Pons (tissue), 1 donor: ENCODE measurements at regions not wholly inside any gene's neighbourhood (a gene's known extent, or its start where the extent isn't known, plus 50 kb on each side); places are given as distances from the start of the nearest gene placed in this dataset.

Source experiments
- DNase-seq: peaks from one replicate; pipeline ENCODE4 v3.0.0-alpha.2; 2016; ENCODE audit warnings: low spot score

DNA sequence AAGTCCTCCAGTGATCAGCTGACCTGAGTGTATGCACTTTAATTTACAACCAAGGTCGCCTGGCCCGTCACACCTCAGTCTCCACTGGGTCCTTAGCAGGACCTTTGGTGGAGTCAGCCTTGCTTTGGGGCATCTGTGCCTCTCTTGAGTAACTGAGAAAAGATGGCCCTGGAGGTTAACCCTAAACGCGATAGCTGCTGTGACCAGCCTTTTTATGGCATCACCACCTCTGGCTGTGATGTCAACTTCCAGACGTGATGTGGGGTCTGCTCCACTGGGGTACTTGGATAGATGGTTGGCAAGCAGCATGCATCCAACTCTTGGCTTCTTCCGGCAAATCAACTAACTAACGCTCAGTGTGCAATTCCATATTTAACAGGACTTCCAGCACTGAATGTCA lies 122.8 kb upstream of the RTL1 start:
- no peak for DNase-seq

DNA sequence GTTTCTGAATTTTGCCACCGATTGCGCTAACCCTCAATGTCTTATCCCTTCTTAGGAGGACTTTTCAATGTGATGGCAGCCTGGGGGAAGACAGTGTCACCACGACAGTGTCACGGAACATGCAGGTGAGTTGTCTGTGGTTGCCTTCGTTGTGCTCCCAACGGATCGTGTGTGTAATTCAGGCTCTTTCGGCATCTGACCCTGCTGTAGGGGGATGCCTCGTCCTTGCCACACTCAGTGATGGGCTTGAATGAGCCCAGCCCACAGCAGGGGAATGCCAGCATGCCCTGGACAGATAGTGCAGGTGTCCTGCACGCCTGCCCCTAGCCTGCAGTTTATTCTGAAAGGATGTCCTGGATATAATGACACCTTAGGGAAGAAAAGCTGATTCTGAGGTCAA lies 123.8 kb upstream of the RTL1 start:
- DNase-seq, result no peak

DNA sequence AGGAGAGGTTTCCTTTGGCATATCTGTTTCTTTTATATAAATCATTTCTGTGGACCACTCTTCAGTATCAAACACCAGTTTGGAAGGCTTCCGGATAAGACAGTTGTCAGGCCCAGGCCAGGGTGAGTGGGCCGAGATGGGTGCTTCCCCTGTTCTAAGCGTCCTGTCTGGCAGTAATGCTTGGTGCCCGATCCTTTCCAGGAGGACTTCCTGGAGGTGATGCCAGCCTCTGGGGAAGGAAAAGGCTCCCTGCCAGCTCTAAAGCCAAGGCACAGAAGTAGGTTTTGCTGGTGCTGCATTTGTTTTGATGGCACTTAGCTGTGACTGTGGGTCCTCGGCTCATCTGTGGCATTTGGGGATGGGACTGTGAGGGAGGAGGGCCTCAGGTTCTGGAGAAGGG lies 124.4 kb upstream of the RTL1 start:
- DNase-seq, result no peak

DNA sequence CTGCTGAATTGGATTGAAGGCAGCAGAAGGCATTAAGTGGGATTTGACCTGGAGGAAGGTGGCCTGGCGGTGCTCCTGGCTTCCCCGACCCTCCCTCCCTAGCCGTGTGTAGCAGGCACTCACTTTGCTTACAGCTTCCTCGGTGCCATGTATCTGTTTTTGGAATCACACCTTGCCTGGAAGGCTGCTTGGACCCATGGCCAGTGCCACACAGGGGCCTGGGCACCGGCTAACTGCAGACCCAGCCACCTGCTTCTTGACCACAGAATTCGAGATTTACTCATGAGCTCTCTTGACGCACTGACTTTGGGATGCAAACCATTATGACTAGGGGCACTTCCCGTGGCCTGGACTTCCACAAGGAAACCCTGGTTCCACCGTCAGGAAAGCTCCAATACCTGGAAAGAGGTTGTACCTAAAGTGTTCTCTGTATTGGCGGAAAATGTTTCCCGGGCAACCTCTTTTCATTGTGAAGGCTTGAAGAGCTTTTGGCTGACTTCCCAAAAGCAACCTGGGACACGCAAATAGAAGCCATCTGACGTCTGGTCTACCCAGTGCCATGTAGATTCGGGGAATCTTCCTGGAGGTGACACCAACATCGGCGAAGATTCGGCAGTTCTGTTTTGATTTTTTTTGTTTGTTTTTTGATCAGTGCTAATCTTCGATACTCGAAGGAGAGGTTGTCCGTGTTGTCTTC lies 125.6 kb upstream of the RTL1 start:
- no peak for DNase-seq

GRCh38 chr14:101029668-101030290 lies 126.3 kb upstream of the RTL1 start:
- no peak for DNase-seq

GRCh38 chr14:101030586-101030985 lies 127.1 kb upstream of the RTL1 start:
- no peak for DNase-seq

- DNase-seq, result no peak
These were observed 127.7 kb upstream of the RTL1 start for GRCh38 chr14:101031186-101031585.

DNA sequence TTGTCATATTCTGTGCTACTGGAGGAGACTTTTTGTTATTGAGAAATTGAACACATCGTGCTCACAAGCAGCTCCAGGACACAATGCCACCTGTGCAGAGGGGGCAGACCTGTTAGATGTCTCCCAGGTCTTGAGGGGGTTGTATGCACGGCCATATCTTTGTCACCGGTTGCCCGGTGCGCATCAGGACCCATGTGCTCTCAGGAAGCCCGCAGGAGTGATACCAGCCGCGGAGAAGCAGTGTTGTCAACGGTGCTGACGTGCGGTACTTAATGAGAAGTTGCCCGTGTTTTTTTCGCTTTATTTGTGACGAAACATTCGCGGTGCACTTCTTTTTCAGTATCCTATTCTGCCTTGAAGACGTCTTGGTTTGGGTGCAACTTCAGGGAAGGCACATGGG lies 128.2 kb upstream of the RTL1 start:
- no peak for DNase-seq

DNA sequence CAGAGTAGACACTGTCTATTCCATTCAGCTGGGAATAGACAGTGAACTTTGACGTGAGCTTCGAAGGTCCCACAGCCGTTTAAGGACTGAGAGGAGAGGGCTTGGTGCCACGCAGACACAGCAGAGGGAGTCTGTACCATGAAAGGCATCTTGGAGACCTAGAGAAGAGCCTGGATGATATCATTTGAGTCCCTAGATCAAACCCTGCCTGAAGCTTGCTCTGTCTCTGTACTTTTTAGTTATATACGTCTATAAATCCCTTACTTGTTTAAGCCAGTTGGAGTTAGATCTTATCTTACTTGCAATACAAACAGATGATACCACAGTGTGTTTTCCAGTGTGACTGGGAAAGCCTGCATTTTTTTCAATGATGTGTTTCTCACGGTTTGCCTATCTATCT lies 128.9 kb upstream of the RTL1 start:
- DNase-seq, result no peak

DNA sequence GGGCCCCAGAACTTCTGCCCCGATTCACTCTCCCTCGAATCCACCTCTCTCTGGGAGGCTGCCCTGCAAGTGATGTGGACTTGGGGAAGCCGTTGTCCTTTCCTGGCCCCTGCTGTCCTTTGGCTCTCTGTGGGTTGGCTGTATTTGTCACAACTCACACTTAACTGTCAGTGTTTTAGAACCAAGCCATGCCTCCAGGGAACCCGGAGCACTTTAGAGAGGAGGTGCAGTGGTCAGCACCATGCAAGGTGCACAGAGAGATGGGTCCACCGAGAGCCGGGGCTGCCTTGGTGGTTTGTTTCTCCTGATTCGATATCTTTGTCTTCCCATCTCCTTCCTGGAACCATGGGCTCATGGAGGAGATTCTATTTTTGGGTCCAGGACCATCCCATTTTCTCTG lies 129.5 kb upstream of the RTL1 start:
- DNase-seq, result no peak

DNA sequence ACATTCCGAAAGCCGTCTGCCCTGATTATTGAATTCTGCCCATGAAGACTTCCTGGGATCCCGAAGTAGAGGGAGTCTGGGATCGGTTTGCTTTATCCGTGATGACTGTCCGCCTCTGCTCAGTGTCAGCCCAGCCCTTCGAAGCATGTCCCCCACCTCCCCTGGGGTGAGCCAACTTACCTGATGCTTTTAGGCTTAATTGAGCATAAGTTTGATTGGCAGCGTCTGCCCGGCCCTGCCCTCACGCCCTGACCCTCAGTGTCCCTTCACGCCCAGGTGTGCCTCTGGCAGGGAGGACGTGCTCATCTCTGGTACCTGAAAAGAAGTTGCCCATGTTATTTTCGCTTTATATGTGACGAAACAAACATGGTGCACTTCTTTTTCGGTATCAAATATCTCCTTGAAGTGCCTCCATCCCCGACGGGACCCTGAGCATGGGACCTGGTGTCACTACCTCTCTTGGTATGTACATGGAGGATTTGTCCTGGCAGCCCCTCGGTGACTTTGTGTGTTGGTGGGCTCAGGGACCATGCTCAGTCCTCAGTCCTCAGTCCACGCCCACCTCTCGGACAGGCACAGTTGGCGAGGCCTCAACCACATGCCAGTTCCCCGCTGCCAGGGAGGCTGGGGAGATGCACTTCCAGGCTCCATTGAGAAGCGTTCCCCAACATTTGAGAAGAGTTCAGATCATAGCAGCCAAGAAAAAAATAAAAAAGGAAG lies 130.1 kb upstream of the RTL1 start:
- no peak for DNase-seq

GRCh38 chr14:101034986-101035385 lies 131.5 kb upstream of the RTL1 start:
- DNase-seq, result no peak

DNA sequence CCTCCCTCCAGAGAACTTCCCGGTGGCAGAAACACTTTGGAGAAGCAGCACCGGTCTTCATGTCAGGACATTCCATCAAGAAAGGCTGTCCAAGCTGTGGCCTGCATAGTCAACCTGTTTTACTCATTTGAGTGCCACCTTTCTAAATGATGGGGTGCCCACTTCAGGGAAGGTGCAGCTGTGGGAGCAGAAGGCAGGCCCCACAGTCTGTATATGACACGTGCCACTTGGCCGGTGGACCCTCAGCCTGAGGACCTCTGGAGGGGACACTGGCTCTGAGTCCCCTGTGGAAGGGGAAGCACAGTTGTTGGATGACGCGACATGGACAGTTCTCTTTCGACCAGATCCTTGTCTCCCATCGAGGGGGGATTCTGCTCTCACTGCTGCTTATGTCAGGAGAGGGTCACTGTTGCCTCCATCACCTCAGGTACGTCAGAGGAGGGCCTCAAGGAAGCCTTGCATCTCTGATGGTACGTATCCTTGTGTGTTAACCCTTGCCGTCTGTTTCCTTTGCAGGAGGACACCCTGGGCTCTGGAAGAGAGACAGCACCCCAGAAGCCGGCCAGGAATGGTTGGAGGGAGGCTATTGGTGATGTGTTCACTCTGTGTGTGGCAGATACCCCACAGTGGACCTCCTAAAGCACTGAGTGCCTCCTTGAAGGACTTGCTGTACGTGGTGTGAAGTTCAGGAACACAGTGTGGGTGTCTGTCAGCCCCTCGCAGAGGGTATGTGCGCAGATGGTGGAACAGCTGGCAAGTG lies 132.1 kb upstream of the RTL1 start:
- no peak for DNase-seq

DNA sequence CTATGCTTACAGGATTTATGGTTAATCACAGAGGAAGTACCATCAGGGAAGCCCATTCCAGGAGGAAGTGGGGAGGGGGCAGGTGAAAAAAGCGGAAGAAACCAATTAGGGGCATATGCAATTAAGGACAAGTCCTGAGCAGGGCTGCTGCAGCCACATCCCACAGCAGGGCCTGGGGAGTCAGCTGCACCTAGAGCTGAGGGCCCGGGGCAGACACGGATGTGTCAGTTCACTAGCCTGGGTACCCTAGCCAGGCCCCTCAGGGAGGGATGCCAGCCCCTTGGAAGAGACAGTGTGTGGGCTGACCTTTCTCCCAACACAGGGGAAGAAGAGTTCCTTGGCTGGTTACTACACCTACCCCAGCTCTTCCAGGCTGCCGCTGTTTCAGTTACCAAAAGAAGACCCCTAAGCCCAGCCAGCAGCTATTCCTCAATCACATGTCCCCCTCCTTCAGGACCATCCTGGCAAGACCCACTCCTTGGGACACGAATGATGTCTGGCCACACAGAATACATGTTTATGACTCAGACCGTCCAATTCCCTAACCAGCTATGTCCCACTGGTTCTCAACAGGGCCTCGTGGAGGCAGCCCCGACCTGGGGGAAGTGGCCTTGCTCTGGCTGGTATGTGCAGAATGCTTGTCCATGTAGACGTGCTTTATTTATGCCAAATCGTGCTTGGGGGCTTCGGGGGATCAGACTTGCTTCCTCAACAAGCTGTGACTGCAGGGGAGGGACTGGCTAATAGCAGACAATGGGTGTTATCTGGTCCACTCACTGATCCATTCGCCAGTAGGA lies 133.7 kb upstream of the RTL1 start:
- DNase-seq, result no peak

DNA sequence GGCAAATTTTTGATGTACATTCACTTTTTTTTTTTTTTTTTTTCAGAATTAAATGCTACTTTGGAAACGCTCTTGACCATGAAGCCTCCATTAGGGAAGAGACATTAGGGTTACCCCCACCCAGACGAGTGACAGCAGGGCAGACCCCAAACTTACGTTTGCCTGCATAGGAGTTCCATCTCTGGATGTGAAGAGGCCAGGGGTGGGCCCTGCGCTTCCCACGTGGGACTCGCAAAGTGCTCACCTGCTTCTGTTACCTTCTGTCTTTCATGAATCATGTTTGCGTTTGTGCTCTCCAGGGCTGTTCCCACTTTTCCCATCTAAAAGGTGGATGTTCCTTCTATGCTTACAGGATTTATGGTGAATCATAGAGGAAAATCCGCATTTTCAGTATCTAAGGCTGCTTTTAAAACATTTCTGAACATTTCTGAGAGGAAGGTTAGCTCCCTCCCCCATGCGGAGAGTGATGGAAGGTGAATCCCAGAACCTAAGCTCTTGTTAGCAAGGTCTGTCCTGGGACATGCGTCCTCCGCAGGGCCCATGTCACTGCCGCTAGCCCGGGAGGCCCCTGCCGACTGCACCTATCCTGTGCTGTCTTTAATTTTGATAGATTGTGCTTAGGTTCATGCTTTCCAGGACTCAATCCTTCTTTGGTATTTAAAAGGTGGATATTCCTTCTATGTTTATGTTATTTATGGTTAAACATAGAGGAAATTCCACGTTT lies 135.7 kb upstream of the RTL1 start:
- no peak for DNase-seq

- DNase-seq, result no peak
These were observed 136.2 kb upstream of the RTL1 start for GRCh38 chr14:101039755-101040138.

DNA sequence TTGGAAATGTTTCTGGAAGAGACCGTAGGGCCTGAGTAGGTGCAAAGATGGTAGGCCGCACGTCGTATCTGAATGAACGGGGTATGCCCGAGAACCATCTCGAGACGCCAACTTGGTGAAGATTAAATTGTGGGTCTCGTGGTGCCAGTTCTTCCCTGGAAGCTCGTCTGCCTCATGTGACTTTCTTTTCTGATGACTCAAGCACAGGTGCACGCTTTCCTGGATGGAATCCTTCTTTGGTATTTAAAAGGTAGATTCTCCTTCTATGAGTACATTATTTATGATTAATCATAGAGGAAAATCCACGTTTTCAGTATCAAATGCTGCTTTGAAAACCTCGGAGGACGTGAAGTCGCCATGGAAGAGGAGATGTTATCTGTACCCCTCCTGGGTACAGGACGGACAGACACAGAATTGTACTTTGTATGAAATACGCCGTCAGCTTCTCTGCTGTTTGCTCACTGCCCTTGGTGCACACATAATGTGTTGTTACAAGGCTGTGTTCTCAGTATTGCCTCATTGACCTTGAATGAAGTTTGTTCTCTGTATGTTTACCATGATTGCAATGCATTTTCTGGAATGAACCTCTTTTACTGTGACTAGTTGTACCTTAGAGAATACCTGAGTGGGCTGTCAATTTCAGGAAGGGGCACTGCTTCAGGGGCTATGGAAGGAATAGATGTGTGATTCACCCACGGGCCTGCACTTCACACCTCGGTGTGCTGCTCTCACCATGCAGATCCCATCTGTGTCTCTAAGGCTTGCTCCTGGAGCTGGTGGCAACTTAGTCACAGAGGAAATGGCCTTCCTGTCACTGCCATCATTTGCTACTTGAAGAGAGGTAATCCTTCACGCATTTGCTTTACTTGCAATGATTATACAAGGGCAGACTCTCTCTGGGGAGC lies 137.3 kb upstream of the RTL1 start:
- no peak for DNase-seq

- DNase-seq, result no peak
These were observed 140.4 kb upstream of the RTL1 start for GRCh38 chr14:101043891-101044290.

DNA sequence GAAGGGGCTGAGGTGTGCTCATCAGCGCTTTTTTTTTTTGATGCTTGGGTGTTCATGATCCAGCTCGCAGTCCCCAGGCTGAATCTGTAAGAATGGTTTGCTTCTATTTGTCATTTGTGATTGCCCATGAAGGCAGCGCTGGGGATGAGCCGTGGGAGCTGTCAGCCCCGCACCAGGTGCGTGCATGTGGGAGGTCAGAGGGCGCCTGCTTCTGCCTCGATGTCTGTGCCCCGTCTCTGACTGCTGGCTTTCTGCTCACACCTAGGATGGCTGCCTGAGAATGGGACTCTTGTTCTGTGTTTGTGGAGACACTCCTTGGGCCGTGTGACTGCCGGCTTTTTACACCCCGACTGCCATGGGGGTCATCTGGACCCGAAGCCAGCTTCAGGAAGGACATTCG lies 141.2 kb upstream of the RTL1 start:
- DNase-seq, result no peak

GRCh38 chr14:101045511-101045910 lies 142.0 kb upstream of the RTL1 start:
- no peak for DNase-seq
